ENCODE measurements at regions not wholly inside any gene's neighbourhood (a gene's known extent, or its start where the extent isn't known, plus 50 kb on each side); places are given as distances from the start of the nearest gene placed in this dataset.
"Not testable (repeated sequence)": the region's sequence is repeated elsewhere in the genome, so short reads cannot be mapped to it uniquely, and the experiment has no call there.

- DNase-seq (ENCODE audit: low read depth): not testable (repeated sequence)
Measured at GRCh38 chr12:88368077-88368476, 212.2 kb downstream of the KITLG start.

- peak; percentile 38 for DNase-seq (ENCODE audit: low read depth)
Measured at GRCh38 chr12:88371416-88372183, 208.7 kb downstream of the KITLG start.

- no peak for DNase-seq (ENCODE audit: low read depth)
Measured at GRCh38 chr12:88375306-88376305, 204.7 kb downstream of the KITLG start.

GRCh38 chr12:88377973-88378372 is 202.3 kb downstream of the KITLG start:
- no peak for DNase-seq (ENCODE audit: low read depth)

- no peak for DNase-seq (ENCODE audit: low read depth)
Measured at GRCh38 chr12:88381466-88381865, 198.8 kb downstream of the KITLG start.

GRCh38 chr12:88383405-88383804 is 196.9 kb downstream of the KITLG start:
- no peak for DNase-seq (ENCODE audit: low read depth)

- no peak for DNase-seq (ENCODE audit: low read depth)
Measured at GRCh38 chr12:88388566-88389540, 191.4 kb downstream of the KITLG start.

- no peak for DNase-seq (ENCODE audit: low read depth)
Measured at GRCh38 chr12:88390811-88391210, 189.5 kb downstream of the KITLG start.

- peak; percentile 72 for DNase-seq (ENCODE audit: low read depth)
Measured at GRCh38 chr12:88391556-88391955, 188.7 kb downstream of the KITLG start.

GRCh38 chr12:88393017-88393767 is 187.1 kb downstream of the KITLG start:
- DNase-seq (ENCODE audit: low read depth): peak; percentile 39

GRCh38 chr12:88398031-88398430 is 182.2 kb downstream of the KITLG start:
- DNase-seq (ENCODE audit: low read depth): no peak

- no peak for DNase-seq (ENCODE audit: low read depth)
Measured at GRCh38 chr12:88399811-88400210, 180.5 kb downstream of the KITLG start.

- no peak for DNase-seq (ENCODE audit: low read depth)
Measured at GRCh38 chr12:88400302-88400701, 180.0 kb downstream of the KITLG start.

GRCh38 chr12:88401155-88401554 is 179.1 kb downstream of the KITLG start:
- no peak for DNase-seq (ENCODE audit: low read depth)

GRCh38 chr12:88406905-88407304 is 173.4 kb downstream of the KITLG start:
- no peak for DNase-seq (ENCODE audit: low read depth)

- DNase-seq (ENCODE audit: low read depth): no peak
Measured at GRCh38 chr12:88408823-88409222, 171.4 kb downstream of the KITLG start.

- no peak for DNase-seq (ENCODE audit: low read depth)
Measured at GRCh38 chr12:88409257-88409656, 171.0 kb downstream of the KITLG start.

- no peak for DNase-seq (ENCODE audit: low read depth)
Measured at GRCh38 chr12:88411689-88412088, 168.6 kb downstream of the KITLG start.

GRCh38 chr12:88413646-88414045 is 166.6 kb downstream of the KITLG start:
- DNase-seq (ENCODE audit: low read depth): no peak

- no peak for DNase-seq (ENCODE audit: low read depth)
Measured at GRCh38 chr12:88416155-88416554, 164.1 kb downstream of the KITLG start.

GRCh38 chr12:88416786-88417185 is 163.5 kb downstream of the KITLG start:
- peak; percentile 41 for DNase-seq (ENCODE audit: low read depth)
